HCT116 (cell line): ENCODE measurements at regions not wholly inside any gene's neighbourhood (a gene's known extent, or its start where the extent isn't known, plus 50 kb on each side); places are given as distances from the start of the nearest gene placed in this dataset.

Experiments
- ATAC-seq: fragments of 200-7000 bp; cut with Tn5 transposase; 2 replicates; pipeline ENCODE4 v1.9.1; 2020; ENCODE audit warnings: mild to moderate bottlenecking, moderate library complexity
- BruUV-seq: library from RNA; stranded (reverse); fragments of 400-500 nt; replicated peaks from 2 replicates; lab custom pipeline; 2021; lab: Mats Ljungman, UMichigan
- CTCF ChIA-PET: fragments of 300-600 bp; sonication (Branson Sonifier 250); formaldehyde crosslinking; loops from one replicate; lab custom pipeline; 2021; ENCODE audit warnings: antibody characterized with exemption; lab: Charles Lee
- POLR2A ChIA-PET: fragments of 300-600, 350-600 bp; sonication (Branson Sonifier 250); formaldehyde crosslinking; loops from one replicate; lab custom pipeline; 2021; ENCODE audit warnings: antibody characterized with exemption; lab: Charles Lee
- RAD21 ChIA-PET, 2 experiments: fragments of 300-600 bp; sonication (Branson Sonifier 250); formaldehyde crosslinking; loops; one replicate each; lab custom pipeline; 2023; ENCODE audit warnings: low total read pairs in 2 of 2; ENCODE audit not compliant: uncharacterized antibody in 2 of 2, unreplicated experiment in 2 of 2, low non-redundant PET in 1 of 2; lab: Charles Lee
- DNase-seq: peaks from one replicate; pipeline ENCODE4 v3.0.0-alpha.2; 2010; ENCODE audit warnings: low read depth, low spot score
- H2AFZ ChIP-seq: fragments of 200-600 bp; shearing (Covaris generic), sonication (generic); 2 replicates; pipeline ENCODE4 v1.6.1; 2017; ENCODE audit warnings: low read depth, mixed run types, mixed read lengths, antibody characterized with exemption, low read length; ENCODE audit not compliant: poor library complexity, severe bottlenecking
- H3K27ac ChIP-seq: 2 replicates; pipeline ENCODE4 v1.5.1; 2012; ENCODE audit warnings: low read depth, low read length
- H3K27me3 ChIP-seq: fragments of 200-600 bp; sonication (generic); 2 replicates; pipeline ENCODE4 v1.6.1; 2016; ENCODE audit warnings: mixed run types, low read length, mixed read lengths; ENCODE audit not compliant: insufficient read depth
- H3K36me3 ChIP-seq, 2 experiments: fragments of 200-500 bp in 1 of 2; fragments of 200-600 bp in 1 of 2; sonication (Bioruptor generic) in 1 of 2; sonication (generic) in 1 of 2; 2 replicates each; pipeline versions ENCODE4 v1.5.1 to v1.6.1; 2014 to 2016; ENCODE audit warnings: low read length in 2 of 2, inconsistent platforms in 1 of 2, mixed read lengths in 1 of 2, mixed run types in 1 of 2; ENCODE audit not compliant: insufficient read depth in 2 of 2, control insufficient read depth in 1 of 2
- H3K4me1 ChIP-seq, 2 experiments: fragments of 200-600 bp in 1 of 2; sonication (generic) in 1 of 2; 2 replicates each; pipeline versions ENCODE4 v1.5.1 to v1.6.1; 2012 to 2017; ENCODE audit warnings: low read length in 2 of 2, inconsistent platforms in 1 of 2, mild to moderate bottlenecking in 1 of 2, mixed read lengths in 1 of 2, mixed run types in 1 of 2, moderate library complexity in 1 of 2; ENCODE audit not compliant: insufficient read depth in 2 of 2, control insufficient read depth in 1 of 2
- H3K4me2 ChIP-seq: fragments of 200-600 bp; sonication (generic); 2 replicates; pipeline ENCODE4 v1.6.1; 2017; ENCODE audit warnings: mixed run types, low read length, mixed read lengths
- H3K4me3 ChIP-seq, 2 experiments: fragments of 200-600 bp in 1 of 2; sonication (generic) in 1 of 2; replicated peaks in 1 of 2; 2 replicates each; pipeline ENCODE4 v1.5.1; 2011 to 2016; ENCODE audit warnings: low read length in 2 of 2, control low read depth in 1 of 2, low read depth in 1 of 2, mild to moderate bottlenecking in 1 of 2, mixed read lengths in 1 of 2, mixed run types in 1 of 2
- H3K79me2 ChIP-seq: fragments of 200-600 bp; sonication (generic); 2 replicates; pipeline ENCODE4 v1.6.1; 2017; ENCODE audit warnings: mild to moderate bottlenecking, mixed run types, low read length, moderate library complexity, mixed read lengths; ENCODE audit not compliant: insufficient read depth
- H3K9ac ChIP-seq: fragments of 200-600 bp; sonication (generic); 2 replicates; pipeline ENCODE4 v1.6.1; 2016; ENCODE audit warnings: low read length, mixed read lengths
- H3K9me2 ChIP-seq: fragments of 200-600 bp; sonication (generic), shearing (Covaris generic); 2 replicates; pipeline ENCODE4 v1.6.1; 2017; ENCODE audit warnings: mixed run types, mild to moderate bottlenecking, moderate library complexity; ENCODE audit not compliant: insufficient read depth
- H3K9me3 ChIP-seq, 2 experiments: fragments of 200-500 bp in 1 of 2; fragments of 200-600 bp in 1 of 2; sonication (Bioruptor generic) in 1 of 2; sonication (generic) in 1 of 2; 2 replicates each; pipeline ENCODE4 v1.6.1; 2014 to 2017; ENCODE audit warnings: low read length in 2 of 2, mixed read lengths in 2 of 2, inconsistent platforms in 1 of 2, low read depth in 1 of 2, mild to moderate bottlenecking in 1 of 2, mixed run types in 1 of 2, moderate library complexity in 1 of 2; ENCODE audit not compliant: control insufficient read depth in 1 of 2, insufficient read depth in 1 of 2
- H4K20me1 ChIP-seq: fragments of 200-600 bp; sonication (generic), shearing (Covaris generic); 2 replicates; pipeline ENCODE4 v1.6.1; 2017; ENCODE audit warnings: mixed run types, mild to moderate bottlenecking, moderate library complexity; ENCODE audit not compliant: insufficient read depth
- CEBPB ChIP-seq: IDR thresholded peaks from 2 replicates; pipeline ENCODE4 v1.6.1; 2012; ENCODE audit warnings: low read depth
- EGR1 ChIP-seq: IDR thresholded peaks from 2 replicates; pipeline ENCODE4 v1.6.1; 2012; ENCODE audit warnings: low read depth
- ELF1 ChIP-seq: IDR thresholded peaks from 2 replicates; pipeline ENCODE4 v1.6.1; 2012; ENCODE audit warnings: low read depth, borderline replicate concordance
- EZH2 ChIP-seq: fragments of 200-600 bp; sonication (generic); IDR thresholded peaks from 2 replicates; pipeline ENCODE4 v1.6.1; 2017; ENCODE audit warnings: antibody characterized with exemption, mixed run types
- JUND ChIP-seq: IDR thresholded peaks from 2 replicates; pipeline ENCODE4 v1.6.1; 2012
- MAX ChIP-seq: IDR thresholded peaks from 2 replicates; pipeline ENCODE4 v1.6.1; 2012
- RAD21 ChIP-seq: IDR thresholded peaks from 2 replicates; pipeline ENCODE4 v1.6.1; 2012; ENCODE audit warnings: low read depth, mild to moderate bottlenecking
- SRF ChIP-seq: IDR thresholded peaks from 2 replicates; pipeline ENCODE4 v1.6.1; 2012; ENCODE audit warnings: low read depth
- TCF7L2 ChIP-seq: IDR thresholded peaks from 2 replicates; pipeline ENCODE4 v1.7.0; 2011; ENCODE audit warnings: borderline replicate concordance, inconsistent platforms; ENCODE audit not compliant: insufficient read depth, insufficient read length; ENCODE audit errors: extremely low read depth
- ZFX ChIP-seq: fragments of 450-650 bp; IDR thresholded peaks from 2 replicates; pipeline ENCODE4 v1.6.1; 2017
- intact Hi-C: fragments of 100-400 bp; cut with micrococcal nuclease; formaldehyde crosslinking; loops from 2 replicates; pipeline ENCODE4 v1.10.0; 2022
- TF ChIP-seq, protein P1 (sequence below): IDR thresholded peaks from 2 replicates; pipeline ENCODE4 v1.6.1; 2012; ENCODE audit warnings: low read depth

GRCh38 chr16:61385392-61386071, 650.7 kb downstream of the CDH8 start:
- peaks cover 22 to 39% of the 10 kb centered on the region in 2 experiments; a peak in 2 of 4 replicates for H3K9me3 ChIP-seq
- H3K4me1 ChIP-seq = no peaks in the 10 kb centered on the region
- intact Hi-C loops = no loop called here
- ChIA-PET CTCF (no interaction called here), POLR2A (no interaction called here), RAD21 (no interaction called here)
- no peak overlapping the region for H3K4me2 ChIP-seq
- ATAC-seq (no peak), DNase-seq (no peak)
- H3K9ac ChIP-seq = no peak overlapping the region
- H3K4me3 ChIP-seq = no peak overlapping the region
- H3K27ac ChIP-seq = no peak overlapping the region
- TF ChIP-seq SRF (no peak), JUND (no peak), EZH2 (no peak)
- H3K79me2 ChIP-seq = no peaks in the 10 kb centered on the region
- H3K27me3 ChIP-seq = no peaks in the 10 kb centered on the region
- BruUV-seq = no TSS peak
- no peak overlapping the region for H2AFZ ChIP-seq
- H4K20me1 ChIP-seq = no peaks in the 10 kb centered on the region
- H3K9me2 ChIP-seq = no peaks in the 10 kb centered on the region
- H3K36me3 ChIP-seq = no peaks in the 10 kb centered on the region

- no peak overlapping the region for H3K4me3 ChIP-seq
- no peak overlapping the region for H3K9ac ChIP-seq
- ChIA-PET POLR2A (no interaction called here), CTCF (no interaction called here), RAD21 (no interaction called here)
- intact Hi-C loops = no loop called here
- ATAC-seq = no peak
- no peak overlapping the region for H3K27ac ChIP-seq
- BruUV-seq = no TSS peak
- no peaks in the 10 kb centered on the region for H4K20me1 ChIP-seq
- no peaks in the 10 kb centered on the region for H3K79me2 ChIP-seq
- TF ChIP-seq JUND (no peak), CEBPB (no peak), TCF7L2 (no peak), ZFX (no peak), ELF1 (no peak), RAD21 (no peak), MAX (no peak), EGR1 (no peak)
- TF ChIP-seq, protein P1, sequence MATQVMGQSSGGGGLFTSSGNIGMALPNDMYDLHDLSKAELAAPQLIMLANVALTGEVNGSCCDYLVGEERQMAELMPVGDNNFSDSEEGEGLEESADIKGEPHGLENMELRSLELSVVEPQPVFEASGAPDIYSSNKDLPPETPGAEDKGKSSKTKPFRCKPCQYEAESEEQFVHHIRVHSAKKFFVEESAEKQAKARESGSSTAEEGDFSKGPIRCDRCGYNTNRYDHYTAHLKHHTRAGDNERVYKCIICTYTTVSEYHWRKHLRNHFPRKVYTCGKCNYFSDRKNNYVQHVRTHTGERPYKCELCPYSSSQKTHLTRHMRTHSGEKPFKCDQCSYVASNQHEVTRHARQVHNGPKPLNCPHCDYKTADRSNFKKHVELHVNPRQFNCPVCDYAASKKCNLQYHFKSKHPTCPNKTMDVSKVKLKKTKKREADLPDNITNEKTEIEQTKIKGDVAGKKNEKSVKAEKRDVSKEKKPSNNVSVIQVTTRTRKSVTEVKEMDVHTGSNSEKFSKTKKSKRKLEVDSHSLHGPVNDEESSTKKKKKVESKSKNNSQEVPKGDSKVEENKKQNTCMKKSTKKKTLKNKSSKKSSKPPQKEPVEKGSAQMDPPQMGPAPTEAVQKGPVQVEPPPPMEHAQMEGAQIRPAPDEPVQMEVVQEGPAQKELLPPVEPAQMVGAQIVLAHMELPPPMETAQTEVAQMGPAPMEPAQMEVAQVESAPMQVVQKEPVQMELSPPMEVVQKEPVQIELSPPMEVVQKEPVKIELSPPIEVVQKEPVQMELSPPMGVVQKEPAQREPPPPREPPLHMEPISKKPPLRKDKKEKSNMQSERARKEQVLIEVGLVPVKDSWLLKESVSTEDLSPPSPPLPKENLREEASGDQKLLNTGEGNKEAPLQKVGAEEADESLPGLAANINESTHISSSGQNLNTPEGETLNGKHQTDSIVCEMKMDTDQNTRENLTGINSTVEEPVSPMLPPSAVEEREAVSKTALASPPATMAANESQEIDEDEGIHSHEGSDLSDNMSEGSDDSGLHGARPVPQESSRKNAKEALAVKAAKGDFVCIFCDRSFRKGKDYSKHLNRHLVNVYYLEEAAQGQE = no peak
- H2AFZ ChIP-seq = no peak overlapping the region
- H3K4me2 ChIP-seq = no peak overlapping the region
- no peaks in the 10 kb centered on the region for H3K4me1 ChIP-seq
- no peaks in the 10 kb centered on the region for H3K36me3 ChIP-seq
- no peak for DNase-seq
- H3K9me3 ChIP-seq = peaks cover 19 to 41% of the 10 kb centered on the region in 2 experiments; a peak in 2 of 4 replicates
- no peaks in the 10 kb centered on the region for H3K27me3 ChIP-seq
- no peaks in the 10 kb centered on the region for H3K9me2 ChIP-seq
Observed at GRCh38 chr16:61382435-61382834, 653.8 kb downstream of the CDH8 start.
